ENCODE measurements at regions not wholly inside any gene's neighbourhood (a gene's known extent, or its start where the extent isn't known, plus 50 kb on each side); places are given as distances from the start of the nearest gene placed in this dataset.

DNA sequence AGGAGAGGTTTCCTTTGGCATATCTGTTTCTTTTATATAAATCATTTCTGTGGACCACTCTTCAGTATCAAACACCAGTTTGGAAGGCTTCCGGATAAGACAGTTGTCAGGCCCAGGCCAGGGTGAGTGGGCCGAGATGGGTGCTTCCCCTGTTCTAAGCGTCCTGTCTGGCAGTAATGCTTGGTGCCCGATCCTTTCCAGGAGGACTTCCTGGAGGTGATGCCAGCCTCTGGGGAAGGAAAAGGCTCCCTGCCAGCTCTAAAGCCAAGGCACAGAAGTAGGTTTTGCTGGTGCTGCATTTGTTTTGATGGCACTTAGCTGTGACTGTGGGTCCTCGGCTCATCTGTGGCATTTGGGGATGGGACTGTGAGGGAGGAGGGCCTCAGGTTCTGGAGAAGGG, 124.4 kb upstream of the RTL1 start:
- Histone ChIP-seq H3K4me2 (ENCODE audit: low read length) (no peak overlapping the region), H3K9ac (ENCODE audit: low read length) (no peak overlapping the region), H3K36me3 (ENCODE audit: control insufficient read depth in 1 of 2, insufficient read depth in 2 of 2, low read length in 2 of 2) (no peaks in the 10 kb centered on the region), H4K20me1 (ENCODE audit: insufficient read depth) (no peaks in the 10 kb centered on the region), H3K4me3 (replicated peaks in 1 of 2; ENCODE audit: low read depth in 1 of 2, low read length in 2 of 2) (no peak overlapping the region), H3K4me1 (ENCODE audit: control insufficient read depth in 1 of 2, insufficient read depth in 2 of 2, low read length in 2 of 2) (no peaks in the 10 kb centered on the region), H3K79me2 (ENCODE audit: insufficient read depth, low read length) (no peaks in the 10 kb centered on the region), H3K27me3 (ENCODE audit: insufficient read depth, low read length) (no peaks in the 10 kb centered on the region), H3K9me3 (ENCODE audit: control insufficient read depth in 1 of 2, insufficient read depth in 1 of 2, low read depth in 1 of 2, low read length in 2 of 2) (no peaks in the 10 kb centered on the region), H2AFZ (ENCODE audit: low read depth, low read length, poor library complexity, severe bottlenecking) (no peak overlapping the region), H3K9me2 (ENCODE audit: insufficient read depth) (no peaks in the 10 kb centered on the region), H3K27ac (ENCODE audit: low read depth, low read length) (no peak overlapping the region)
- ChIA-PET CTCF (no interaction called here), POLR2A (no interaction called here), RAD21 (ENCODE audit: low non-redundant PET in 1 of 2, low total read pairs in 2 of 2, uncharacterized antibody in 2 of 2, unreplicated experiment in 2 of 2) (no interaction called here)
- TF ChIP-seq EGR1 (IDR thresholded peaks at IDR 0.05; ENCODE audit: low read depth), result no peak
- TF ChIP-seq RAD21 (IDR thresholded peaks at IDR 0.05; ENCODE audit: low read depth), result no peak
- no peak for TF ChIP-seq ELF1 (IDR thresholded peaks at IDR 0.05; ENCODE audit: borderline replicate concordance, low read depth)
- no peak for TF ChIP-seq SIN3A (IDR thresholded peaks at IDR 0.05; ENCODE audit: low read depth)
- no peak for TF ChIP-seq SP1 (IDR thresholded peaks at IDR 0.05; ENCODE audit: low read depth)
- no peak for TF ChIP-seq CBX3 (IDR thresholded peaks at IDR 0.05; ENCODE audit: low read depth)
- no peak for TF ChIP-seq EZH2phosphoT487 (IDR thresholded peaks at IDR 0.05; ENCODE audit: borderline replicate concordance)
- no peak for TF ChIP-seq ZFX (IDR thresholded peaks at IDR 0.05)
- TF ChIP-seq, protein P1, sequence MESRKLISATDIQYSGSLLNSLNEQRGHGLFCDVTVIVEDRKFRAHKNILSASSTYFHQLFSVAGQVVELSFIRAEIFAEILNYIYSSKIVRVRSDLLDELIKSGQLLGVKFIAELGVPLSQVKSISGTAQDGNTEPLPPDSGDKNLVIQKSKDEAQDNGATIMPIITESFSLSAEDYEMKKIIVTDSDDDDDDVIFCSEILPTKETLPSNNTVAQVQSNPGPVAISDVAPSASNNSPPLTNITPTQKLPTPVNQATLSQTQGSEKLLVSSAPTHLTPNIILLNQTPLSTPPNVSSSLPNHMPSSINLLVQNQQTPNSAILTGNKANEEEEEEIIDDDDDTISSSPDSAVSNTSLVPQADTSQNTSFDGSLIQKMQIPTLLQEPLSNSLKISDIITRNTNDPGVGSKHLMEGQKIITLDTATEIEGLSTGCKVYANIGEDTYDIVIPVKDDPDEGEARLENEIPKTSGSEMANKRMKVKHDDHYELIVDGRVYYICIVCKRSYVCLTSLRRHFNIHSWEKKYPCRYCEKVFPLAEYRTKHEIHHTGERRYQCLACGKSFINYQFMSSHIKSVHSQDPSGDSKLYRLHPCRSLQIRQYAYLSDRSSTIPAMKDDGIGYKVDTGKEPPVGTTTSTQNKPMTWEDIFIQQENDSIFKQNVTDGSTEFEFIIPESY (IDR thresholded peaks at IDR 0.05; ENCODE audit: extremely low read depth, insufficient replicate concordance, low read length), result no peak
- no peak for TF ChIP-seq POLR2A (IDR thresholded peaks at IDR 0.05; ENCODE audit: borderline replicate concordance, extremely low read depth, insufficient read depth, insufficient read length)
- no peak for TF ChIP-seq EZH2 (IDR thresholded peaks at IDR 0.05)
- TF ChIP-seq CEBPB (IDR thresholded peaks at IDR 0.05; ENCODE audit: low read depth), result no peak
- TF ChIP-seq, protein P2, sequence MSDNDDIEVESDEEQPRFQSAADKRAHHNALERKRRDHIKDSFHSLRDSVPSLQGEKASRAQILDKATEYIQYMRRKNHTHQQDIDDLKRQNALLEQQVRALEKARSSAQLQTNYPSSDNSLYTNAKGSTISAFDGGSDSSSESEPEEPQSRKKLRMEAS (IDR thresholded peaks at IDR 0.05), result no peak
- ATAC-seq, result no peak
- BruUV-seq (replicated peaks), result no TSS peak
- DNase-seq (ENCODE audit: low read depth, low spot score), result no peak
- intact Hi-C loops (cut with micrococcal nuclease), result no loop called here
